Smooth muscle cell (in vitro differentiated cells): ENCODE measurements at regions not wholly inside any gene's neighbourhood (a gene's known extent, or its start where the extent isn't known, plus 50 kb on each side); places are given as distances from the start of the nearest gene placed in this dataset.
"Not testable (repeated sequence)": the region's sequence is repeated elsewhere in the genome, so short reads cannot be mapped to it uniquely, and the experiment has no call there.

Source experiments
- DNase-seq: peaks from one replicate; lab custom pipeline; 2025; ENCODE audit not compliant: unreplicated experiment; lab: John Stamatoyannopoulos, UW
- H2AFZ ChIP-seq: fragments of 200-600 bp; sonication (generic); 2 replicates; pipeline ENCODE4 v1.6.0; 2016; ENCODE audit warnings: antibody characterized with exemption, low read depth, mild to moderate bottlenecking
- H3F3A ChIP-seq: fragments of 200-600 bp; sonication (generic); 2 replicates; pipeline ENCODE4 v1.6.0; 2017; ENCODE audit warnings: antibody characterized with exemption, low read depth
- H3K27ac ChIP-seq: fragments of 200-600 bp; sonication (generic); 2 replicates; pipeline ENCODE4 v1.5.1; 2016; ENCODE audit warnings: low read depth, mild to moderate bottlenecking
- H3K27me3 ChIP-seq: fragments of 200-600 bp; sonication (generic); 2 replicates; pipeline ENCODE4 v1.6.1; 2016; ENCODE audit warnings: low read depth, mild to moderate bottlenecking
- H3K36me3 ChIP-seq: fragments of 200-600 bp; sonication (generic); 2 replicates; pipeline ENCODE4 v1.5.1; 2016; ENCODE audit warnings: low read depth
- H3K4me1 ChIP-seq: fragments of 200-600 bp; sonication (generic); 2 replicates; pipeline ENCODE4 v1.5.1; 2016; ENCODE audit warnings: low read depth
- H3K4me2 ChIP-seq: fragments of 200-600 bp; sonication (generic); 2 replicates; pipeline ENCODE4 v1.6.0; 2016; ENCODE audit warnings: mild to moderate bottlenecking
- H3K4me3 ChIP-seq: fragments of 200-600 bp; sonication (generic); 2 replicates; pipeline ENCODE4 v1.5.1; 2016; ENCODE audit warnings: mild to moderate bottlenecking
- H3K79me2 ChIP-seq: fragments of 200-600 bp; sonication (generic); 2 replicates; pipeline ENCODE4 v1.6.0; 2016; ENCODE audit warnings: low read depth, mild to moderate bottlenecking
- H3K9ac ChIP-seq: fragments of 200-600 bp; sonication (generic); 2 replicates; pipeline ENCODE4 v1.6.0; 2016; ENCODE audit warnings: low read depth
- H3K9me3 ChIP-seq: fragments of 200-600 bp; sonication (generic); replicated peaks from 2 replicates; pipeline ENCODE4 v1.5.1; 2016; ENCODE audit warnings: low read depth
- H4K20me1 ChIP-seq: fragments of 200-600 bp; sonication (generic); 2 replicates; pipeline ENCODE4 v1.6.0; 2016; ENCODE audit warnings: low read depth
- CTCF ChIP-seq: fragments of 200-600 bp; sonication (generic); IDR thresholded peaks from 2 replicates; pipeline ENCODE4 v1.5.1; 2017; ENCODE audit warnings: borderline replicate concordance, mild to moderate bottlenecking, antibody characterized with exemption; ENCODE audit not compliant: insufficient read depth, poor library complexity, severe bottlenecking
- WGBS: methylation state at CpG from one replicate; pipeline ENCODE4 v1.1.7; 2016; ENCODE audit warnings: low lambda C conversion rate; 5-methylcytosine and 5-hydroxymethylcytosine counted together

DNA sequence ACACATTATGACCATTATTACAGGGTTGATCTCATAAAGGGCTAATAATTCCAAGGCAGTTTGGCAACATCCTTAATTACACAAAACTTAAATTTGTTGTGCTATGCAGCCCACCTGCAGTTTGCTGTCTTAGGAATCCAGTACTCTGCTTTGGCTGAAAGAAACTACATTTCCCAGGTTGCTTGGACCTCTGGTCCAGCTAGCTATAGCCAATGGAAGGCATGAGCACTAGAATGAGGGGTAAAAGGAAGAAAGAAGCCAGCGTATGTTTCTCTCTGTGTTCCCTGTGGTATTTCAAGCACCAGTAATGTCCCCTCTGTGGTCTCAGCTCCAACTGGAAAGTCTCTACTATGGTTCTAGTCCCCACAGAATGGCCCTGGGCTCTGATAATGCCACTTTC is 84.3 kb upstream of the TSC22D2 start:
- 63% methylated on average over 1 of the region's 1 CpG for WGBS
- Histone ChIP-seq H3K9ac (no peak overlapping the region), H3K36me3 (no peaks in the 10 kb centered on the region)

GRCh38 chr3:150323091-150323490 is 85.0 kb upstream of the TSC22D2 start:
- H3K27me3 ChIP-seq, H3K4me3 ChIP-seq, H4K20me1 ChIP-seq, H3K9ac ChIP-seq, H3K4me1 ChIP-seq, H3K79me2 ChIP-seq, H3K9me3 ChIP-seq, H2AFZ ChIP-seq, H3F3A ChIP-seq, H3K4me2 ChIP-seq, H3K27ac ChIP-seq, DNase-seq, H3K36me3 ChIP-seq: not testable (repeated sequence)
- over 99% methylated on average over 17 of the region's 23 CpGs for WGBS

More for the DNA sequence above, 84.3 kb upstream of the TSC22D2 start:
- Histone ChIP-seq H3K4me3 (no peak overlapping the region), H3K79me2 (no peaks in the 10 kb centered on the region), H3F3A (peaks cover 4% of the 10 kb centered on the region), H3K27ac (peak overlapping the region; percentile 69), H3K4me1 (peaks cover 7% of the 10 kb centered on the region), H4K20me1 (no peaks in the 10 kb centered on the region), H3K9me3 (no peaks in the 10 kb centered on the region), H3K4me2 (no peak overlapping the region), H3K27me3 (no peaks in the 10 kb centered on the region), H2AFZ (no peak overlapping the region)
- TF ChIP-seq CTCF: no peak
- DNase-seq: no peak

- not testable (repeated sequence) for DNase-seq, H3K4me1 ChIP-seq, H3K4me2 ChIP-seq, H3K4me3 ChIP-seq, H3K79me2 ChIP-seq, H3F3A ChIP-seq, H3K9ac ChIP-seq, H3K9me3 ChIP-seq, H4K20me1 ChIP-seq, H2AFZ ChIP-seq, H3K27ac ChIP-seq, H3K36me3 ChIP-seq, H3K27me3 ChIP-seq
- WGBS: 0% methylated on average over 1 of the region's 1 CpG
Measured at GRCh38 chr3:150320971-150321370, 87.1 kb upstream of the TSC22D2 start.

DNA sequence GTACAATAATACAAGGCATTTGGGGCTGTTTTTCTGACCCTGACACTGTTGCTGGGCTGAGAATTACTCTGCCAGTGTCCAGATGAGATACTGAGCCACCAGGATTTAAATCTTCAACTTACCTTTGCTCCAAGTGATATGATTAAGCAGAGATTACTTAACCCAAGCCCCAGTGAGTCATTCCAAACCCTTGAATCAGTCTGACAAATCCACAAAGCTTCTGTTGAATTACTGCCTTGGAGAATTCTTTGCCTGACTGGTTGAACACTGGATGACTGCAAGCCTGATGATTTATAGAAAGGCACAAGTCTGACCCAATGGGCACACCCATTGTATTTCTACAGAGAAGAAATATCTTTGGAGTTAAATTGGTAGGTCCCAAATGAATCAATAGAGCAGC is 88.2 kb upstream of the TSC22D2 start:
- Histone ChIP-seq H2AFZ (no peak overlapping the region), H4K20me1 (no peaks in the 10 kb centered on the region), H3K9me3 (no peaks in the 10 kb centered on the region), H3K4me2 (peak overlapping the region; percentile 33), H3K27me3 (no peaks in the 10 kb centered on the region), H3K79me2 (no peaks in the 10 kb centered on the region), H3K9ac (no peak overlapping the region), H3K36me3 (no peaks in the 10 kb centered on the region), H3K4me1 (peaks cover 7% of the 10 kb centered on the region), H3K4me3 (no peak overlapping the region), H3F3A (peaks cover 4% of the 10 kb centered on the region), H3K27ac (peak overlapping the region; percentile 64)
- no peak for TF ChIP-seq CTCF
- no peak for DNase-seq

- no peaks in the 10 kb centered on the region for H3K79me2 ChIP-seq
- H3K4me3 ChIP-seq: no peak overlapping the region
- H3K9me3 ChIP-seq: no peaks in the 10 kb centered on the region
- no peak for TF ChIP-seq CTCF
- H3K27me3 ChIP-seq: no peaks in the 10 kb centered on the region
- H3K36me3 ChIP-seq: no peaks in the 10 kb centered on the region
- H3K4me2 ChIP-seq: no peak overlapping the region
- H3K4me1 ChIP-seq: peaks cover 7% of the 10 kb centered on the region
- no peak overlapping the region for H2AFZ ChIP-seq
- peaks cover 4% of the 10 kb centered on the region for H3F3A ChIP-seq
- no peaks in the 10 kb centered on the region for H4K20me1 ChIP-seq
- no peak overlapping the region for H3K9ac ChIP-seq
- H3K27ac ChIP-seq: no peak overlapping the region
- WGBS: 78% methylated on average over 2 of the region's 2 CpGs
- no peak for DNase-seq
Measured at GRCh38 chr3:150317469-150317868, 90.6 kb upstream of the TSC22D2 start.
